Endothelial cell of umbilical vein (primary cell): ENCODE measurements at regions not wholly inside any gene's neighbourhood (a gene's known extent, or its start where the extent isn't known, plus 50 kb on each side); places are given as distances from the start of the nearest gene placed in this dataset.
A peak's percentile ranks its signal among the peaks of the same experiment; 100 is the strongest.

ENCODE experiments used
- BruUV-seq: library from RNA; stranded (reverse); fragments of 400-500 nt; replicated peaks from 2 replicates; lab custom pipeline; 2021; lab: Mats Ljungman, UMichigan
- CTCF ChIA-PET: fragments of 300-600, 350-600 bp; sonication (Branson Sonifier 250); formaldehyde crosslinking; loops from one replicate; lab custom pipeline; 2021; ENCODE audit warnings: antibody characterized with exemption, inconsistent platforms; lab: Charles Lee
- POLR2A ChIA-PET: fragments of 300-600, 350-600 bp; sonication (Branson Sonifier 250); formaldehyde crosslinking; loops from one replicate; lab custom pipeline; 2021; ENCODE audit warnings: antibody characterized with exemption, inconsistent platforms; lab: Charles Lee
- DNase-seq: peaks from one replicate; pipeline ENCODE4 v3.0.0-alpha.2; 2011; ENCODE audit warnings: low read depth, low spot score
- FAIRE-seq: peaks from 2 replicates; lab custom pipeline; 2011; peaks lifted over from hg19 to GRCh38; lab: Jason Lieb, UNC
- H2AFZ ChIP-seq: 2 replicates; pipeline ENCODE4 v1.6.0; 2012; ENCODE audit warnings: low read depth, low read length, control low read depth, inconsistent platforms
- H3K27ac ChIP-seq: 2 replicates; pipeline ENCODE4 v1.5.1; 2011; ENCODE audit warnings: low read depth, mild to moderate bottlenecking, control low read depth, low read length, moderate library complexity; ENCODE audit not compliant: insufficient read depth
- H3K27me3 ChIP-seq, 2 experiments: 2 replicates each; pipeline versions ENCODE4 v1.6.0 to v1.6.1; 2011; ENCODE audit warnings: low read length in 2 of 2, mixed read lengths in 1 of 2; ENCODE audit not compliant: control insufficient read depth in 2 of 2, insufficient read depth in 2 of 2
- H3K36me3 ChIP-seq, 2 experiments: 2 replicates in 1 of 2; 3 replicates in 1 of 2; pipeline ENCODE4 v1.5.1; 2011; ENCODE audit warnings: low read length in 2 of 2, mild to moderate bottlenecking in 1 of 2, moderate library complexity in 1 of 2; ENCODE audit not compliant: control insufficient read depth in 2 of 2, insufficient read depth in 2 of 2; ENCODE audit errors: extremely low read depth in 1 of 2
- H3K4me1 ChIP-seq: 3 replicates; pipeline ENCODE4 v1.5.1; 2011; ENCODE audit warnings: mild to moderate bottlenecking, low read length; ENCODE audit not compliant: control insufficient read depth, insufficient read depth; ENCODE audit errors: extremely low read depth
- H3K4me2 ChIP-seq: 2 replicates; pipeline ENCODE4 v1.6.1; 2011; ENCODE audit warnings: low read length, control low read depth, mixed read lengths; ENCODE audit not compliant: insufficient read depth
- H3K4me3 ChIP-seq, 3 experiments: fragments of 200-600 bp in 1 of 3; sonication (generic), shearing (Covaris generic) in 1 of 3; replicated peaks in 1 of 3; 2 replicates each; pipeline ENCODE4 v1.5.1; 2011 to 2016; ENCODE audit warnings: control low read depth in 3 of 3, low read length in 3 of 3, mild to moderate bottlenecking in 2 of 3, inconsistent platforms in 1 of 3, low read depth in 1 of 3, moderate library complexity in 1 of 3; ENCODE audit not compliant: insufficient read depth in 1 of 3
- H3K79me2 ChIP-seq: 2 replicates; pipeline ENCODE4 v1.6.0; 2012; ENCODE audit warnings: low read length, inconsistent platforms; ENCODE audit not compliant: control insufficient read depth, insufficient read depth
- H3K9ac ChIP-seq: replicated peaks from 2 replicates; pipeline ENCODE3; 2011; ENCODE audit warnings: low read length, control low read depth; ENCODE audit not compliant: insufficient read depth; ENCODE audit errors: extremely low read depth
- H3K9me1 ChIP-seq: replicated peaks from 3 replicates; pipeline ENCODE4 v1.6.0; 2011; ENCODE audit warnings: mild to moderate bottlenecking, low read length; ENCODE audit not compliant: control insufficient read depth, insufficient read depth; ENCODE audit errors: extremely low read depth
- H3K9me3 ChIP-seq: replicated peaks from 2 replicates; pipeline ENCODE4 v1.5.1; 2012; ENCODE audit warnings: low read length, inconsistent platforms; ENCODE audit not compliant: control insufficient read depth, insufficient read depth
- H4K20me1 ChIP-seq: replicated peaks from 2 replicates; pipeline ENCODE3; 2011; ENCODE audit warnings: mild to moderate bottlenecking, low read length; ENCODE audit not compliant: control insufficient read depth, insufficient read depth; ENCODE audit errors: extremely low read depth
- CTCF ChIP-seq, 2 donors: IDR thresholded peaks; 1 replicate in 1 of 2; 2 replicates in 1 of 2; pipeline ENCODE4 v1.5.1; 2011; ENCODE audit warnings: low read length in 2 of 2, mild to moderate bottlenecking in 2 of 2, moderate library complexity in 2 of 2, control low read depth in 1 of 2, inconsistent platforms in 1 of 2, low read depth in 1 of 2; ENCODE audit not compliant: insufficient read depth in 1 of 2; ENCODE audit errors: extremely low read depth in 1 of 2
- JUN ChIP-seq: IDR thresholded peaks from 2 replicates; pipeline ENCODE4 v1.6.1; 2011; ENCODE audit warnings: borderline replicate concordance, low read depth; ENCODE audit not compliant: insufficient read length, insufficient read depth
- MYC ChIP-seq: IDR thresholded peaks from one replicate; pipeline ENCODE4 v1.6.1; 2011; ENCODE audit warnings: mild to moderate bottlenecking, low read depth, low read length
- POLR2A ChIP-seq: IDR thresholded peaks from 2 replicates; pipeline ENCODE4 v1.6.1; 2012; ENCODE audit warnings: low read depth, mild to moderate bottlenecking, control low read depth, low read length
- POLR2AphosphoS5 ChIP-seq: IDR thresholded peaks from 2 replicates; pipeline ENCODE4 v1.6.1; 2012; ENCODE audit warnings: low read depth, mild to moderate bottlenecking, control low read depth, low read length, moderate library complexity; ENCODE audit not compliant: insufficient read depth
- dilution Hi-C: fragments of 300-500 bp; cut with MboI; formaldehyde crosslinking; loops from one replicate; pipeline ENCODE4 v1.15.0; 2019; ENCODE audit warnings: low sequenced_read_pairs; ENCODE audit not compliant: extremely low pct_ligation_motif_present
- intact Hi-C: fragments of 100-400 bp; cut with micrococcal nuclease; formaldehyde crosslinking; loops from one replicate; pipeline ENCODE4 v1.10.0; 2022

DNA sequence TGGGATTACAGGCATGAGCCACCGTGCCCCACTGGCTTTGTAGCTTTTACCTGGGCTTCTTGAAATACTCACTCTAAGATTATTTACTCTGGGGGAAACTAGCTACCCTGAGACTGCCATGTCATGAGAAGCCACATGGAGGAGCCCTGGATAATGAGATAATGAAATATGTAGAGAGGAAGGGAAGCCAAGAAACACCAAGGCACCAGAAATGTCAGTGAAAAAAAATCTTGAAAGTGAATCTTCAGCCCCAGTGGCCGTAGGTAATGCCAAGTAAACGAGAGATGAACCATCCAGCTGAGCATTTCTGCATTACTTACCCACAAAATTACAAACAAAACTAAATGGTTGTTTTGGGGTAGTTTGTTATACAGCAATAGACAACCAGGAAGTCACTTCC, 125.6 kb downstream of the APIP start:
- H2AFZ ChIP-seq: no peak overlapping the region
- POLR2A ChIA-PET: interaction anchor here (1.1 kb wide), 1 partner anchor 19 kb away, joined by 3 read pairs; no protein-coding TSS in a partner anchor
- CTCF ChIA-PET: interaction anchor here (0.6 to 4.4 kb wide), 24 partner anchors 10 to 603 kb away, joined by 3 to 120 read pairs (median 4); partner anchors contain the start of gene ELF5
- DNase-seq: peak; percentile 53
- no peaks in the 10 kb centered on the region for H3K79me2 ChIP-seq
- no peak overlapping the region for H3K27ac ChIP-seq
- H3K9me1 ChIP-seq: no peaks in the 10 kb centered on the region
- no TSS peak for BruUV-seq
- no peaks in the 10 kb centered on the region for H3K9me3 ChIP-seq
- H3K36me3 ChIP-seq: no peaks in the 10 kb centered on the region
- TF ChIP-seq MYC: no peak
- TF ChIP-seq CTCF (IDR thresholded peaks at IDR 0.05; ENCODE audit: extremely low read depth in 1 of 2, insufficient read depth in 1 of 2, low read depth in 1 of 2, low read length in 2 of 2): peak in 1 of 2 donors; percentile 35
- H3K4me2 ChIP-seq: no peak overlapping the region
- dilution Hi-C loops (no loop called here), intact Hi-C loops (loop anchor here (1.0 to 2.0 kb wide), 3 partner anchors 101 to 602 kb away; no protein-coding TSS in a partner anchor)
- H4K20me1 ChIP-seq: no peaks in the 10 kb centered on the region
- no peak for FAIRE-seq
- no peaks in the 10 kb centered on the region for H3K27me3 ChIP-seq
- H3K4me3 ChIP-seq: no peak overlapping the region
- peaks cover 13% of the 10 kb centered on the region for H3K4me1 ChIP-seq
- no peak overlapping the region for H3K9ac ChIP-seq

DNA sequence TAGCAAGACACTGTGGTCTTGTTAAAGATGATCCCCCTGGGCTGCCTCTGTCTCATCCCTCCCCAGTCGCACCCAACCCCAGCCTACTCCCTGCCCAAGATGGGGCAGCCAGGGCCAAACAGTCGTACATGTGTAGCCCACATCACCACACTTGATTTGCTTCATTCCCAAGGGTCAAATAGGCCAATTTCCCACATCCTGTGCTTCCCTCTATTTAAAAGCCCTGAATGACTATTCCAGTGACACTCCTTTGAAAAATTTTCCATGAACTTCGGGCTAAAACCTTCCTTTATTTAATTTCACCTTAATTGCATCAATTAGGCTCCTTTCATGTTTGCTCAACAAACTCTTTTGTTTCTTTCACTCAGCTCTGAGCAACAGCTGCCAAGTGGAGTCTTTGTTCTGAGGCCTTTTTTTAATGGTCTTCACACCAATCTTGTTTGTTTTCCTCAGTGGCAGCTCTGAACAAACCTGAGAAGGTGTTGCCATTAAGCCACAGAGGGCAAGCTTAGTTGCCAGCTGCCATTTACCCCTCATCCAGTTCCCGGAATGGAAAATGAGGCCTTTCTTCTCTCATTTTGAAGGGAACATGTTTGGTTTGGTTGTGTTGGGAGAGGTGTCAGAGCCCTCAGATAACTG, 126.9 kb downstream of the APIP start:
- Histone ChIP-seq H3K4me1 (peaks cover 13% of the 10 kb centered on the region), H3K4me3 (no peak overlapping the region), H4K20me1 (no peaks in the 10 kb centered on the region), H3K27me3 (no peaks in the 10 kb centered on the region), H3K79me2 (no peaks in the 10 kb centered on the region), H3K36me3 (no peaks in the 10 kb centered on the region), H3K9me1 (no peaks in the 10 kb centered on the region), H3K4me2 (no peak overlapping the region), H3K27ac (no peak overlapping the region), H3K9ac (no peak overlapping the region), H2AFZ (no peak overlapping the region), H3K9me3 (no peaks in the 10 kb centered on the region)
- POLR2A ChIA-PET: no interaction called here
- no TSS peak for BruUV-seq
- dilution Hi-C loops (no loop called here), intact Hi-C loops (no loop called here)
- TF ChIP-seq JUN (no peak), POLR2A (no peak), POLR2AphosphoS5 (no peak)
- DNase-seq: no peak
- CTCF ChIA-PET: interaction anchor here (1.1 to 4.4 kb wide), 7 partner anchors 54 to 604 kb away, joined by 3 to 120 read pairs (median 6); partner anchors contain the start of gene ELF5
- no peak for FAIRE-seq
